PC-3 (cell line): ENCODE measurements at regions not wholly inside any gene's neighbourhood (a gene's known extent, or its start where the extent isn't known, plus 50 kb on each side); places are given as distances from the start of the nearest gene placed in this dataset.
"Not testable (repeated sequence)": the region's sequence is repeated elsewhere in the genome, so short reads cannot be mapped to it uniquely, and the experiment has no call there.

Experiments used
- ATAC-seq: fragments of 200-7000 bp; cut with Tn5 transposase; 2 replicates; pipeline ENCODE4 v1.9.1; 2020; ENCODE audit warnings: mild to moderate bottlenecking, moderate library complexity
- BruUV-seq: library from RNA; stranded (reverse); fragments of 400-500 nt; replicated peaks from 2 replicates; lab custom pipeline; 2021; lab: Mats Ljungman, UMichigan
- CTCF ChIA-PET: fragments of 300-600 bp; sonication (Branson Sonifier 250); formaldehyde crosslinking; loops from one replicate; lab custom pipeline; 2022; ENCODE audit warnings: antibody characterized with exemption; lab: Charles Lee
- POLR2A ChIA-PET: fragments of 300-600 bp; sonication (Branson Sonifier 250); formaldehyde crosslinking; loops from one replicate; lab custom pipeline; 2022; ENCODE audit warnings: antibody characterized with exemption; ENCODE audit not compliant: unreplicated experiment; lab: Charles Lee
- DNase-seq: peaks from one replicate; pipeline ENCODE4 v3.0.0-alpha.2; 2015
- H2AFZ ChIP-seq: fragments of 300-600 bp; sonication (generic); 2 replicates; pipeline ENCODE4 v1.6.0; 2016; ENCODE audit warnings: antibody characterized with exemption, low read length
- H3F3A ChIP-seq: fragments of 300-600 bp; sonication (generic); one replicate; pipeline ENCODE4 v1.6.0; 2017; ENCODE audit warnings: antibody characterized with exemption, low read length, control low read depth, mild to moderate bottlenecking; ENCODE audit not compliant: unreplicated experiment
- H3K27ac ChIP-seq: fragments of 300-600 bp; sonication (generic); 2 replicates; pipeline ENCODE4 v1.5.1; 2016; ENCODE audit warnings: mild to moderate bottlenecking, low read length
- H3K27me3 ChIP-seq: fragments of 300-600 bp; sonication (generic); 2 replicates; pipeline ENCODE4 v1.6.1; 2016; ENCODE audit warnings: low read length, mixed read lengths
- H3K36me3 ChIP-seq: fragments of 300-600 bp; sonication (generic); 2 replicates; pipeline ENCODE4 v1.6.1; 2016; ENCODE audit warnings: low read depth, mixed run types, low read length, mixed read lengths
- H3K4me1 ChIP-seq: fragments of 300-600 bp; sonication (generic); 2 replicates; pipeline ENCODE4 v1.5.1; 2016; ENCODE audit warnings: low read length; ENCODE audit not compliant: insufficient read depth
- H3K4me2 ChIP-seq: fragments of 300-600 bp; sonication (generic); 2 replicates; pipeline ENCODE4 v1.6.0; 2016; ENCODE audit warnings: low read length
- H3K4me3 ChIP-seq: fragments of 300-600 bp; sonication (generic); 2 replicates; pipeline ENCODE4 v1.5.1; 2016; ENCODE audit warnings: mild to moderate bottlenecking, low read length, mixed read lengths
- H3K79me2 ChIP-seq: fragments of 300-600 bp; sonication (generic); 2 replicates; pipeline ENCODE4 v1.6.1; 2017; ENCODE audit warnings: low read length, mixed read lengths
- H3K9ac ChIP-seq: fragments of 300-600 bp; sonication (generic); 2 replicates; pipeline ENCODE4 v1.6.0; 2016; ENCODE audit warnings: mild to moderate bottlenecking, low read length
- H3K9me2 ChIP-seq: fragments of 300-600 bp; sonication (generic); replicated peaks from 2 replicates; pipeline ENCODE4 v1.6.1; 2016; ENCODE audit warnings: mixed run types, low read length, mixed read lengths
- H3K9me3 ChIP-seq: fragments of 300-600 bp; sonication (generic); 2 replicates; pipeline ENCODE4 v1.6.1; 2016; ENCODE audit warnings: low read length, mixed read lengths
- H4K20me1 ChIP-seq: fragments of 300-600 bp; sonication (generic); 2 replicates; pipeline ENCODE4 v1.6.1; 2016; ENCODE audit warnings: low read length, mixed read lengths
- EZH2 ChIP-seq: fragments of 300-600 bp; sonication (generic); IDR thresholded peaks from one replicate; pipeline ENCODE4 v1.6.1; 2017; ENCODE audit warnings: antibody characterized with exemption, mild to moderate bottlenecking, low read length; ENCODE audit not compliant: unreplicated experiment
- EZH2phosphoT487 ChIP-seq: fragments of 300-600 bp; sonication (generic); IDR thresholded peaks from 2 replicates; pipeline ENCODE4 v1.6.1; 2018; ENCODE audit warnings: mild to moderate bottlenecking, antibody characterized with exemption, low read length, borderline replicate concordance
- intact Hi-C: fragments of 100-400 bp; cut with micrococcal nuclease; formaldehyde crosslinking; loops from 2 replicates; pipeline ENCODE4 v1.9.0; 2023
- TF ChIP-seq, protein P1 (sequence below): fragments of 300-600 bp; sonication (generic); conservative IDR thresholded peaks from 2 replicates; pipeline ENCODE4 v1.5.1; 2017; ENCODE audit warnings: antibody characterized with exemption, low read depth, mild to moderate bottlenecking, low read length

DNA sequence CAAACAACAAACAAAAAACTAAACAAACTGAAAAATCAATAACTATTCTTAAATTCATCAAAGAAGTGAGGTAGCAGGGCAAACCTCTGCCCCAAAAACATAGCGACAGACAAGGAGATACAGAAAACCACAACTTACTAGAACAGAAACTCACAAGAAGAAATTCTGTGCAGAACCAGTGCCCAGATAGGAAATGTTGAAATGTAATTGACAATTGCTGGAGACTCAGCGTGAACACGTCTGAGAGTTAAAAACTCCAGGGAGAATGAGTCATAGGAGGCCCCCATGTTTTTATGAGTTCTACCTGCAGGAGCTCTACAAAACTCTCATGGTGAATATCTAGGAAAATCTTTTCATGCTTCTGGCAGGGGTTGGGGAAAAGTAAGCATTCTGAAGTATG, 95.5 kb upstream of the SETMAR start:
- no peak overlapping the region for H3K4me3 ChIP-seq
- H3K27me3 ChIP-seq: no peaks in the 10 kb centered on the region
- no peak overlapping the region for H3K4me2 ChIP-seq
- no peak overlapping the region for H2AFZ ChIP-seq
- no peaks in the 10 kb centered on the region for H3K4me1 ChIP-seq
- no peaks in the 10 kb centered on the region for H3K79me2 ChIP-seq
- no peak overlapping the region for H3K9ac ChIP-seq
- intact Hi-C loops: no loop called here
- H4K20me1 ChIP-seq: no peaks in the 10 kb centered on the region
- ChIA-PET CTCF (interaction anchor here (0.6 kb wide), 1 partner anchor 77 kb away, joined by 6 read pairs; no protein-coding TSS in a partner anchor), POLR2A (no interaction called here)
- no peaks in the 10 kb centered on the region for H3K9me3 ChIP-seq
- no peaks in the 10 kb centered on the region for H3K9me2 ChIP-seq
- H3F3A ChIP-seq: no peaks in the 10 kb centered on the region
- H3K27ac ChIP-seq: no peak overlapping the region
- no peak for TF ChIP-seq EZH2
- TF ChIP-seq, protein P1, sequence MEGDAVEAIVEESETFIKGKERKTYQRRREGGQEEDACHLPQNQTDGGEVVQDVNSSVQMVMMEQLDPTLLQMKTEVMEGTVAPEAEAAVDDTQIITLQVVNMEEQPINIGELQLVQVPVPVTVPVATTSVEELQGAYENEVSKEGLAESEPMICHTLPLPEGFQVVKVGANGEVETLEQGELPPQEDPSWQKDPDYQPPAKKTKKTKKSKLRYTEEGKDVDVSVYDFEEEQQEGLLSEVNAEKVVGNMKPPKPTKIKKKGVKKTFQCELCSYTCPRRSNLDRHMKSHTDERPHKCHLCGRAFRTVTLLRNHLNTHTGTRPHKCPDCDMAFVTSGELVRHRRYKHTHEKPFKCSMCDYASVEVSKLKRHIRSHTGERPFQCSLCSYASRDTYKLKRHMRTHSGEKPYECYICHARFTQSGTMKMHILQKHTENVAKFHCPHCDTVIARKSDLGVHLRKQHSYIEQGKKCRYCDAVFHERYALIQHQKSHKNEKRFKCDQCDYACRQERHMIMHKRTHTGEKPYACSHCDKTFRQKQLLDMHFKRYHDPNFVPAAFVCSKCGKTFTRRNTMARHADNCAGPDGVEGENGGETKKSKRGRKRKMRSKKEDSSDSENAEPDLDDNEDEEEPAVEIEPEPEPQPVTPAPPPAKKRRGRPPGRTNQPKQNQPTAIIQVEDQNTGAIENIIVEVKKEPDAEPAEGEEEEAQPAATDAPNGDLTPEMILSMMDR: no peak
- TF ChIP-seq EZH2phosphoT487: no peak
- ATAC-seq (no peak), DNase-seq (no peak)
- H3K36me3 ChIP-seq: no peaks in the 10 kb centered on the region
- BruUV-seq: no TSS peak

DNA sequence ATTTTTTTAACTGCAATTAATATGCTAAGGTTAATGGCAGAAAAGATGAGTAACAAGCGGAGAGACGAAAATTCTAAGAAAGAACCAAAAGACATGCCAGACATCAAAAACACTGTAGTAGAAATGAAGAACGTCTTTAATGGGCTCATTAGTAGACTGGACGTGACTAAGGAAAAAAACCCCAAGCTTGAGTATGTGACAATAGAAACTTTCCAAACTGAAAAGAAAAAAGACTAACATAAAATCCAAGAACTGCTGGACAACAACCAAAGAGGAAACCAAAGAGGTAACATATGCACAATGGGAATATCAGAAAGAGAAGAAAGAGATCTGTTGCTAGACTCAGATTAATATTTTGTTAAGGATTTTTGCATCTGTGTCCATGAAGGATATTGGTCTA, 94.6 kb upstream of the SETMAR start:
- CTCF ChIA-PET: no interaction called here

DNA sequence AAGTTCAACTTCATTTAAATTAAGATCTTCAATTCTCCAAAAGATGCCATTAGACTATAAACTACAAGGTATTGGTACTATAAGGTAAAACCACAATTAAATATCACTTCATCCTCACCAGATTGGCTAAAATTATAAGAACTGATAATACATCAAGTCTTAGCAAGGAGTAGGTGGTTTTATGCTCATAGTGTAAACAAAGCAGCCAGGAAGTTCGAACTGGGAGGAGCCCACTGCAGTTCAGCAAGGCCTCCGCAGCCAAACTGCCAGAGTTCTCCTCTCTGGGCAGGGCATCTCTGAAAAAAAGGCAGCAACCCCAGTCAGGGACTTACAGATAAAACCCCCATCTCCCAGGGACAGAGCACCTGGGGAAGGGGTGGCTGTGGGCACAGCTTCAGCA, 91.6 kb upstream of the SETMAR start:
- DNase-seq (no peak), ATAC-seq (no peak)
- Histone ChIP-seq H3K36me3 (no peaks in the 10 kb centered on the region), H3F3A (no peaks in the 10 kb centered on the region), H3K4me2 (no peak overlapping the region), H3K4me3 (no peak overlapping the region), H3K9me3 (no peaks in the 10 kb centered on the region), H3K4me1 (no peaks in the 10 kb centered on the region), H3K9me2 (no peaks in the 10 kb centered on the region), H3K79me2 (no peaks in the 10 kb centered on the region), H4K20me1 (no peaks in the 10 kb centered on the region), H3K27me3 (no peaks in the 10 kb centered on the region), H3K9ac (no peak overlapping the region), H3K27ac (no peak overlapping the region), H2AFZ (no peak overlapping the region)
- POLR2A ChIA-PET: no interaction called here
- intact Hi-C loops: no loop called here
- CTCF ChIA-PET: no interaction called here
- BruUV-seq: no TSS peak
- no peak for TF ChIP-seq EZH2phosphoT487
- TF ChIP-seq, protein P1: no peak
- TF ChIP-seq EZH2: no peak

More for the DNA sequence above, 94.6 kb upstream of the SETMAR start:
- Histone ChIP-seq H3K79me2 (no peaks in the 10 kb centered on the region), H4K20me1 (no peaks in the 10 kb centered on the region), H3K36me3 (no peaks in the 10 kb centered on the region), H3K27ac (no peak overlapping the region), H3K27me3 (no peaks in the 10 kb centered on the region), H3K4me1 (no peaks in the 10 kb centered on the region), H2AFZ (no peak overlapping the region), H3K9me3 (no peaks in the 10 kb centered on the region), H3K9me2 (no peaks in the 10 kb centered on the region), H3K9ac (no peak overlapping the region), H3F3A (no peaks in the 10 kb centered on the region), H3K4me3 (no peak overlapping the region), H3K4me2 (no peak overlapping the region)
- TF ChIP-seq EZH2: no peak
- BruUV-seq: no TSS peak
- DNase-seq: no peak
- POLR2A ChIA-PET: no interaction called here
- ATAC-seq: no peak
- intact Hi-C loops: no loop called here

DNA sequence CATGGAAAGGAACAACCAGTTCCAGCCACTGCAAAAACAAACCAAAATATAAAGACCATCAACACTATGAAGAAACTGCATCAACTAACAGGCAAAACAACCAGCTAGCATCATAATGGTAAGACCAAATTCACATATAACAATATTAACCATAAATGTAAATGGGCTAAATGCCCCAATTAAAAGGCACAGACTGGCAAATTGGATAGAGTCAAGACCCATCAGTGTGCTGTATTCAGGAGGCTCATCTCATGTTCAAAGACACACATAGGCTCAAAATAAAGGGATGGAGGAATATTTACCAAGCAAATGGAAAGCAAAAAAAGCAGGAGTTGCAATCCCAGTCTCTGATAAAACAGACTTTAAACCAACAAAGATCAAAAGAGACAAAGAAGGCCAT, 89.7 kb upstream of the SETMAR start:
- H3K9me3 ChIP-seq, POLR2A ChIA-PET, H3F3A ChIP-seq, H3K79me2 ChIP-seq, intact Hi-C loops, H3K27me3 ChIP-seq, H3K36me3 ChIP-seq, H3K4me1 ChIP-seq, H2AFZ ChIP-seq, H3K4me2 ChIP-seq, H3K9me2 ChIP-seq, BruUV-seq, ATAC-seq, H3K27ac ChIP-seq, DNase-seq, H3K4me3 ChIP-seq, H4K20me1 ChIP-seq, CTCF ChIA-PET, H3K9ac ChIP-seq: not testable (repeated sequence)

DNA sequence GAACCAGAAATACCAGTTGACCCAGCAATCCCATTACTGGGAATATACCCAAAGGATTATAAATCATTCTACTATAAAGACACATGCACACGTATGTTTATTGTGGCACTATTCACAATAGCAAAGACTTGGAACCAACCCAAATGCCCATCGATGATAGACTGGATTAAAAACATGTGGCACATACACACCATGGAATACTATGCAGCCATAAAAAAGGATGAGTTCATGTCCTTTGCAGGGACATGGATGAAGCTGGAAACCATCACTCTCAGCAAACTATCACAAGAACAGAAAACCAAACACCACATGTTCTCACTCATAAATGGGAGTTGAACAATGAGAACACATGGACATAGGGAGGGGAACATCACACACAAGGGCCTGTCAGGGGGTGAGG, 86.2 kb upstream of the SETMAR start:
- H3K4me2 ChIP-seq, H2AFZ ChIP-seq, BruUV-seq, H3K27ac ChIP-seq, POLR2A ChIA-PET, intact Hi-C loops, DNase-seq, H3K27me3 ChIP-seq, H3K4me3 ChIP-seq, H3K9me2 ChIP-seq, CTCF ChIA-PET, H3K36me3 ChIP-seq, ATAC-seq, H3K9me3 ChIP-seq, H3K9ac ChIP-seq, H3F3A ChIP-seq, H3K4me1 ChIP-seq, H3K79me2 ChIP-seq, H4K20me1 ChIP-seq: not testable (repeated sequence)
